SU-DHL-6 (cell line): ENCODE measurements at regions not wholly inside any gene's neighbourhood (a gene's known extent, or its start where the extent isn't known, plus 50 kb on each side); places are given as distances from the start of the nearest gene placed in this dataset.

Source experiments
- EZH2phosphoT487 ChIP-seq: fragments of 200-600 bp; sonication (generic), shearing (Covaris generic); conservative IDR thresholded peaks from 2 replicates; pipeline ENCODE4 v1.6.1; 2018; ENCODE audit warnings: mild to moderate bottlenecking, antibody characterized with exemption, low read length, moderate library complexity, mixed read lengths
- TF ChIP-seq, protein P1 (sequence below): fragments of 200-600 bp; sonication (generic); IDR thresholded peaks from one replicate; pipeline ENCODE4 v1.5.1; 2017; ENCODE audit warnings: antibody characterized with exemption, mild to moderate bottlenecking, low read length, moderate library complexity; ENCODE audit not compliant: insufficient read depth, poor library complexity, severe bottlenecking

DNA sequence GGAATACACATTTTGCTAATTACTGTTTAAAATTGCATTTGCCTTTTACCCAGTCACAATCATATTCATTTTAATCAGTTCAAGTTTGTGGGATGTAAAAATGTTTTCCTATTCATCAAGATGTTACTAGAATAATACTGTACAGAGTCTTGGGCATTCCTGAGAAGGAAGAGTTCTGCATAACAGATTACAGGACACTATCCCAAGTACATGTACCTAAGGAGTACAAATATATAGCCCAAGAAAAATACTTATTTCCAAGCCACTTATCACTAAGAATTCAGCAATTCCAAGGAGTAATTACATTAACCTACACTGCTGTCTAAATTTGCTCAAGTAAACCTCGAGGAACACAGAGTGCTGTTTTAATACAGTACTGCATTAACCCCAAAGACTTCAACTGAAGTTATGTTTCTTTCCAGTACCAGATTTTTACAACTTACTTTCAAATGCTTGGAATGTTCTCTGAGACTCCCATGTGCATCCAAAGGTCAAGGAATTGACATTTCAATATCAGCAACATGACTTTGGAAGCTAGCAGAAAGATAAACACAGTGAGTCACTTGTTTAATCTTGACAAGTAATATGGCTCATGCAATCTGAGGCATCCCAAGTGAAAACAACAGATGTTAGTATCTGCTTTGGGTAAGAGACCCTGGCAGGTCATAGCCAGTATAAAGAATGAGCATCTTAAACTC lies 125.4 kb upstream of the BET1 start:
- TF ChIP-seq, protein P1, sequence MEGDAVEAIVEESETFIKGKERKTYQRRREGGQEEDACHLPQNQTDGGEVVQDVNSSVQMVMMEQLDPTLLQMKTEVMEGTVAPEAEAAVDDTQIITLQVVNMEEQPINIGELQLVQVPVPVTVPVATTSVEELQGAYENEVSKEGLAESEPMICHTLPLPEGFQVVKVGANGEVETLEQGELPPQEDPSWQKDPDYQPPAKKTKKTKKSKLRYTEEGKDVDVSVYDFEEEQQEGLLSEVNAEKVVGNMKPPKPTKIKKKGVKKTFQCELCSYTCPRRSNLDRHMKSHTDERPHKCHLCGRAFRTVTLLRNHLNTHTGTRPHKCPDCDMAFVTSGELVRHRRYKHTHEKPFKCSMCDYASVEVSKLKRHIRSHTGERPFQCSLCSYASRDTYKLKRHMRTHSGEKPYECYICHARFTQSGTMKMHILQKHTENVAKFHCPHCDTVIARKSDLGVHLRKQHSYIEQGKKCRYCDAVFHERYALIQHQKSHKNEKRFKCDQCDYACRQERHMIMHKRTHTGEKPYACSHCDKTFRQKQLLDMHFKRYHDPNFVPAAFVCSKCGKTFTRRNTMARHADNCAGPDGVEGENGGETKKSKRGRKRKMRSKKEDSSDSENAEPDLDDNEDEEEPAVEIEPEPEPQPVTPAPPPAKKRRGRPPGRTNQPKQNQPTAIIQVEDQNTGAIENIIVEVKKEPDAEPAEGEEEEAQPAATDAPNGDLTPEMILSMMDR, result no peak
- no peak for TF ChIP-seq EZH2phosphoT487
